ENCODE measurements at regions not wholly inside any gene's neighbourhood (a gene's known extent, or its start where the extent isn't known, plus 50 kb on each side); places are given as distances from the start of the nearest gene placed in this dataset.

DNA sequence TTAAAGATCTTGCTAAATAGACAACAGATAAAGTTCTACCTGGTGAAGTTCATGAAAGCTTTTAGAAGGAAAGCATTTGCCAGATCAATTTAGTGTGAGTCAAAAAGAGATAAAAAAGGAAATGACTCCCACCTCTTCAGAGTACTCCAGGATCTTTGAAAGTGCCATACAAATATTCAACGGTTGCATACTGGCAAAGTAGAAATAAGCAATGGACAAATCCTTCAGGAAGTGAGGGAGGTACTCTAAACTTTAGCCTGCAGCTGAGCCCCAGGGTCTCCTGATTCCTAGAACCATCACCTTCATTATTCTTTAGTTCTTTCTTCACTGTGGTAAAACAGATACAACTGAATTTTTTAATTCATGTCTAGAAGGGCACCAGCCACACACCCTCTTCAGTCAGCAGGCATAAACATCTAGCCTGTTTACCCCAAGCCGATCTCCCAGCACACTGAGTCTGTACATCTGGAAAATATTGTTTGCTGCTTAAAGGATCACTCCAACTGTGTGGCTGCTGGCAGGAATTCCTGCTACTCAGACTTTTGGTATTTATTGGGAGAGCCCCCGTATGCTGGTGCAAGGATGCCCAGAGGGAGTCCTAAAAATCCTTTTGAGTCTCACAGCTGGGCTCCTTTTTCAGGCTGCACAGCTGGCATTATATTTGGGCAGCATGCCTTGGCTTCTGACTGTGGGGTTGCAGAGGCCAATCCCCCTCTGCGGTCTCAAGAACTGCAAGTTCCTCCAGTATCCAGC lies 72.3 kb upstream of the SESTD1 start:
- 54% methylated on average over 4 of the region's 4 CpGs for WGBS (ENCODE audit: missing lambda C conversion rate)
- H3K4me2 ChIP-seq = no peak overlapping the region
- H3K9me3 ChIP-seq = no peaks in the 10 kb centered on the region
- TF ChIP-seq RNF2 (IDR thresholded peaks at IDR 0.05; ENCODE audit: borderline replicate concordance, low read depth) = no peak
- TF ChIP-seq CEBPB (IDR thresholded peaks at IDR 0.05) = no peak
- no peak for TF ChIP-seq FOXS1 (CRISPR knock-in tag; IDR thresholded peaks at IDR 0.05)
- no peak for TF ChIP-seq FOSL2 (IDR thresholded peaks at IDR 0.05)
- no peak for TF ChIP-seq FOSL2 (CRISPR knock-in tag; IDR thresholded peaks at IDR 0.05)
- no peak for TF ChIP-seq JUNB (IDR thresholded peaks at IDR 0.05)
- no peak for DNase-seq (ENCODE audit: low read depth in 1 of 2, low spot score in 1 of 2)
- no peak for ATAC-seq
- H3K27ac ChIP-seq = no peak overlapping the region
- H3K4me1 ChIP-seq = peaks cover 9% of the 10 kb centered on the region; the same call in 2 of the 3 replicates
- ChIA-PET CTCF (no interaction called here), POLR2A (no interaction called here)
- FAIRE-seq = no peak
- H3K4me3 ChIP-seq = no peak overlapping the region

DNA sequence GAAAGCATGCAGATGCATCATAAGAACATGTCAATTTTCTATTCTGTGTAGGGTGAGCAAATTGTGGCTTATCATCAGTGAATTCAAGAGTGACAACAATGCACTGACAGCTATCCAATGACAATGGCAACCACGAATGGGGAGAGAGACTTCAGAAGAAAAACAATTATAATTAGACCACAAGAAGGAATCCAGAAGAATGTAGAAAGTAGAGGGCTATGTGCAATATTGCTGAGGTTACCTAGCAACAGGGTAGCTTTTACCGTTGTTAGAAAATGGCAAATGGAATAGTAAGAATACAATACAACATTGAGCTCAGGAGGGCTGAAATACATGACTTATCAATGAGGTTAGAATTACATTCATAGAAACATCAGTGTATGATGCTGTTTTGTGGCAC lies 71.1 kb upstream of the SESTD1 start:
- POLR2A ChIA-PET = no interaction called here
- Histone ChIP-seq H3K27ac (no peak overlapping the region), H3K4me2 (no peak overlapping the region), H3K4me1 (peaks cover 9% of the 10 kb centered on the region; the same call in 2 of the 3 replicates), H3K4me3 (no peak overlapping the region), H3K9me3 (no peaks in the 10 kb centered on the region)
- FAIRE-seq (no peak), DNase-seq (ENCODE audit: low read depth in 1 of 2, low spot score in 1 of 2) (no peak), ATAC-seq (no peak)
- TF ChIP-seq, protein P1, sequence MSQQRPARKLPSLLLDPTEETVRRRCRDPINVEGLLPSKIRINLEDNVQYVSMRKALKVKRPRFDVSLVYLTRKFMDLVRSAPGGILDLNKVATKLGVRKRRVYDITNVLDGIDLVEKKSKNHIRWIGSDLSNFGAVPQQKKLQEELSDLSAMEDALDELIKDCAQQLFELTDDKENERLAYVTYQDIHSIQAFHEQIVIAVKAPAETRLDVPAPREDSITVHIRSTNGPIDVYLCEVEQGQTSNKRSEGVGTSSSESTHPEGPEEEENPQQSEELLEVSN (IDR thresholded peaks at IDR 0.05; ENCODE audit: borderline replicate concordance, low read depth) = no peak
- TF ChIP-seq RNF2 (IDR thresholded peaks at IDR 0.05; ENCODE audit: borderline replicate concordance, low read depth) = no peak
- no peak for TF ChIP-seq CHD4 (IDR thresholded peaks at IDR 0.05; ENCODE audit: borderline replicate concordance)
- no peak for TF ChIP-seq CHD2 (IDR thresholded peaks at IDR 0.05; ENCODE audit: low read length, partially characterized antibody)
- no peak for TF ChIP-seq NR3C1 (IDR thresholded peaks at IDR 0.05)
- TF ChIP-seq, protein P2, sequence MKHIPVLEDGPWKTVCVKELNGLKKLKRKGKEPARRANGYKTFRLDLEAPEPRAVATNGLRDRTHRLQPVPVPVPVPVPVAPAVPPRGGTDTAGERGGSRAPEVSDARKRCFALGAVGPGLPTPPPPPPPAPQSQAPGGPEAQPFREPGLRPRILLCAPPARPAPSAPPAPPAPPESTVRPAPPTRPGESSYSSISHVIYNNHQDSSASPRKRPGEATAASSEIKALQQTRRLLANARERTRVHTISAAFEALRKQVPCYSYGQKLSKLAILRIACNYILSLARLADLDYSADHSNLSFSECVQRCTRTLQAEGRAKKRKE (CRISPR knock-in tag; IDR thresholded peaks at IDR 0.05; ENCODE audit: low read depth) = no peak
- TF ChIP-seq, protein P3, sequence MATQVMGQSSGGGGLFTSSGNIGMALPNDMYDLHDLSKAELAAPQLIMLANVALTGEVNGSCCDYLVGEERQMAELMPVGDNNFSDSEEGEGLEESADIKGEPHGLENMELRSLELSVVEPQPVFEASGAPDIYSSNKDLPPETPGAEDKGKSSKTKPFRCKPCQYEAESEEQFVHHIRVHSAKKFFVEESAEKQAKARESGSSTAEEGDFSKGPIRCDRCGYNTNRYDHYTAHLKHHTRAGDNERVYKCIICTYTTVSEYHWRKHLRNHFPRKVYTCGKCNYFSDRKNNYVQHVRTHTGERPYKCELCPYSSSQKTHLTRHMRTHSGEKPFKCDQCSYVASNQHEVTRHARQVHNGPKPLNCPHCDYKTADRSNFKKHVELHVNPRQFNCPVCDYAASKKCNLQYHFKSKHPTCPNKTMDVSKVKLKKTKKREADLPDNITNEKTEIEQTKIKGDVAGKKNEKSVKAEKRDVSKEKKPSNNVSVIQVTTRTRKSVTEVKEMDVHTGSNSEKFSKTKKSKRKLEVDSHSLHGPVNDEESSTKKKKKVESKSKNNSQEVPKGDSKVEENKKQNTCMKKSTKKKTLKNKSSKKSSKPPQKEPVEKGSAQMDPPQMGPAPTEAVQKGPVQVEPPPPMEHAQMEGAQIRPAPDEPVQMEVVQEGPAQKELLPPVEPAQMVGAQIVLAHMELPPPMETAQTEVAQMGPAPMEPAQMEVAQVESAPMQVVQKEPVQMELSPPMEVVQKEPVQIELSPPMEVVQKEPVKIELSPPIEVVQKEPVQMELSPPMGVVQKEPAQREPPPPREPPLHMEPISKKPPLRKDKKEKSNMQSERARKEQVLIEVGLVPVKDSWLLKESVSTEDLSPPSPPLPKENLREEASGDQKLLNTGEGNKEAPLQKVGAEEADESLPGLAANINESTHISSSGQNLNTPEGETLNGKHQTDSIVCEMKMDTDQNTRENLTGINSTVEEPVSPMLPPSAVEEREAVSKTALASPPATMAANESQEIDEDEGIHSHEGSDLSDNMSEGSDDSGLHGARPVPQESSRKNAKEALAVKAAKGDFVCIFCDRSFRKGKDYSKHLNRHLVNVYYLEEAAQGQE (IDR thresholded peaks at IDR 0.05) = no peak
- TF ChIP-seq MAZ (IDR thresholded peaks at IDR 0.05; ENCODE audit: borderline replicate concordance, low read depth, low read length) = no peak
- TF ChIP-seq CBX2 (IDR thresholded peaks at IDR 0.05; ENCODE audit: borderline replicate concordance, low read depth) = no peak
- no peak for TF ChIP-seq NPAS2 (CRISPR knock-in tag; IDR thresholded peaks at IDR 0.05; ENCODE audit: borderline replicate concordance)
- TF ChIP-seq, protein P4, sequence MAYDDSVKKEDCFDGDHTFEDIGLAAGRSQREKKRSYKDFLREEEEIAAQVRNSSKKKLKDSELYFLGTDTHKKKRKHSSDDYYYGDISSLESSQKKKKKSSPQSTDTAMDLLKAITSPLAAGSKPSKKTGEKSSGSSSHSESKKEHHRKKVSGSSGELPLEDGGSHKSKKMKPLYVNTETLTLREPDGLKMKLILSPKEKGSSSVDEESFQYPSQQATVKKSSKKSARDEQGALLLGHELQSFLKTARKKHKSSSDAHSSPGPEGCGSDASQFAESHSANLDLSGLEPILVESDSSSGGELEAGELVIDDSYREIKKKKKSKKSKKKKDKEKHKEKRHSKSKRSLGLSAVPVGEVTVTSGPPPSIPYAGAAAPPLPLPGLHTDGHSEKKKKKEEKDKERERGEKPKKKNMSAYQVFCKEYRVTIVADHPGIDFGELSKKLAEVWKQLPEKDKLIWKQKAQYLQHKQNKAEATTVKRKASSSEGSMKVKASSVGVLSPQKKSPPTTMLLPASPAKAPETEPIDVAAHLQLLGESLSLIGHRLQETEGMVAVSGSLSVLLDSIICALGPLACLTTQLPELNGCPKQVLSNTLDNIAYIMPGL (CRISPR knock-in tag; IDR thresholded peaks at IDR 0.05; ENCODE audit: borderline replicate concordance) = no peak
- TF ChIP-seq SMC3 (IDR thresholded peaks at IDR 0.05) = no peak
- no peak for TF ChIP-seq RAD21 (conservative IDR thresholded peaks at IDR 0.05 in 1 of 2, IDR thresholded peaks at IDR 0.05 in 1 of 2)
- TF ChIP-seq KDM1A (IDR thresholded peaks at IDR 0.05; ENCODE audit: low read depth) = no peak
- 23% methylated on average over 2 of the region's 2 CpGs for WGBS (ENCODE audit: missing lambda C conversion rate)
- CTCF ChIA-PET = no interaction called here

Data from A549 (cell line).